Islet precursor cell (in vitro differentiated cells): ENCODE measurements at regions not wholly inside any gene's neighbourhood (a gene's known extent, or its start where the extent isn't known, plus 50 kb on each side); places are given as distances from the start of the nearest gene placed in this dataset.
"Not testable (repeated sequence)": the region's sequence is repeated elsewhere in the genome, so short reads cannot be mapped to it uniquely, and the experiment has no call there.

ENCODE experiments used
- DNase-seq: peaks from one replicate; pipeline ENCODE4 v3.0.0-alpha.2; 2018

DNA sequence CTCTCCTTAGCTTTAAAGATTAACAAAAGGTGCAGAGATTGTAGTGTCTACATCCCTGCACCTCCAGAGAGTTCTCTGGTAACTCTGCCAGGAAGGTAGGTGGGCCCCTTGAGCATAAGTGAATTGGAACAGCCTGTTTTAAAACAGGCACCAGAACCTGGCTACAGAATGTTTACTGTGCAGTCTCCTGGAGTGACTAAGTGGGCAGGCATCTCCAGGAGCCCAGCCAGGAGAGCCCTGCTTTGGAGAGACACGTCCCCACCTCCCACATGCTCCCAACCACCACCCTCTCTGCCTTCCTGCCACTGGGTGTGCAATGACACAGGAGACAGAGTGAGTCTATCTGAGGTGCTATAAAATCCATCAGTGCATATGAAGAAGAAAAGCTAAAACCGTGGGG is 110.3 kb upstream of the EYA4 start:
- DNase-seq, result peak; percentile 96

DNA sequence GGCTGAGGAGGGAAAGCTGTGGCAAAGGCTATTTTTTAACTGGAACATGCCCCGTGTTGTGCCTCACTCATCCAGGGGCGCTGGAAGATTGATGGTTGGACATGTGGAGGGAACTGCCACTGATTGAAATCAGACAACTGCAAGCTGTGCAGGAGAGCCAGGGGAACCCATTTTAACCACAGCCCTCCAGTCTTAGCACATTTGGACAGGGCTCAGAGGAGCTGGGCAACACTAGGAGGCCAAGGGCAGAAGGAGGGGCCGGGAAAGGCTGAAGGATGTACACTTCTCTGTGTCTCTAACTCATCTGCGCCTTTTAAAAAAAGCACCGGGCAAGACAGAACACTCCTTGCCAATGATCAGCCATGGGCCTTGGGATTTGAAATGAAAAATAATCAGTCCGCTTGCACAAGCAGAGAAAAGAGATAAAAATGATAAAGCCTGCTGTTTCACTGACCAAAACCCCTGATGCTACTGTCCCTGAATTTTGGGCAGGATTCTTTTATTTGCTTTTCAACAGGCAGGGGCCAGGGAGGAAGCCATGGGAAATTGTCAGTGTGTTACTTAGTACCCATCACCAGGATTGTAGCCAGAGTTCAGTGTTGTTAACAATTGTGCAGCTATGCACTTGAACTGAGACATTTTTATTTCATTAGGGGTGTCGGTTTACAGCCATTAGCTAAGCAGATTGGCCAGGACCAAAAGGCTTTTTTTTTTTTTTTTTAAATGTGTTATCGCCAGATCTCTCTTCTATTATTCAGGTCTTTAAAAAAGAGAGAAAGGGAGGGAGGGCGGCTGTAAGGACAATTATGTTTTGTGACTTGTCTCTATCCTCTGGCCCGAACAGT is 109.3 kb upstream of the EYA4 start:
- peak; percentile 63 for DNase-seq

DNA sequence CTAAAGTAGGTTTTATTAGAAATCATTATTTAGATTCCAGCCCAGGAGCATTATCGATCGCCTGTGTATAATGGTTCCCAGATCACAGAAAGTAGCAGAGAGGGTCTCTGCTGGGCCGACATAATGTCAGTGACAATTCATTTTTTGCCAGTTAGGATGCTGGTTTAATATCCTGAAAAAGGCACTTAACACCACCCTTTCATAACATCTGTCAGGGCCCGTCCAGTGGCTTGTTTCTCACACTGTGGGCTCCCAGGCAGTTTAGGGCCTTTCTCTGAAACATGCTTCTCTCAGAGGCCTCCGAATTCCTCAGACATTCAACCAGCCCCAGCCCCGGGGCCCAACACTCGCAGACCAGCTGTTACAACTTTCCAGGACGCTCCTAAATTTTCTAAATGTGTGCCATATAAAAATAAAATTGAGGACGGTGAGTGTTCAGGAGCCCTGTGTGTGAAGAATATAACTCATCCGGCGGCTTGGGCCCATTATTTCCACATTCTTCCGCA is 108.6 kb upstream of the EYA4 start:
- peak; percentile 77 for DNase-seq

DNA sequence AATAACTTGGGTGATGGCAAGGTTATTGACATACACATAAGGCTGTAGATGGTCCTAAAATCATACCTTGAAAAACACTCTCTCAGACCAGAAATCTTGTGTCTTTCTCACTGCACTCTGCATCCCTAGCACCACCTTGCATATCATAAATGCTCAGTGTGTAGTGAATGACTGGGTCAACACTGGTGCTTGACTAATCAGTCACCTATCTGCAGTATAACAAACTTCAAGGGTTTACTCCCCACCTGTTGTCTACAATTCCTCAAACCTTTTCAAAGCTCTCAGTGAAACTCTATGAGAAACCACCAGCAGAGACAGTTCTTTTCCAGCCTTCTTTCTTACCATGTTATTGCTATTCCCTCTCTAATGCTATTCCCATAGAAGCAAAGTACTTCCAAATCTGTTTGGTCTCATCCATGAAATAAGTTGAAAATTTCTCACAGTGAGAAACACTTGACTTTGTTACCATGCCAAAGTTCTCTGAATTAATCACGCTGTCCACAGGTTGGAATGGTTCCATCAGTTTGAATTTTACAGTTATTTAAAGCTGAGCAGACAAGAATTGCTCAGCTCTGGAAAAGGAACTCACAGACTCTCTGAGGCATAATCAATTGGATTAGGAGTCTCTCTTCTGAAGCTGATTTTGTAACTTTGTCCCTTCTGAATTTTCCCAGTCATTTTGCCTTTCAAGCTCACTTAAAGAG is 104.8 kb upstream of the EYA4 start:
- no peak for DNase-seq

DNA sequence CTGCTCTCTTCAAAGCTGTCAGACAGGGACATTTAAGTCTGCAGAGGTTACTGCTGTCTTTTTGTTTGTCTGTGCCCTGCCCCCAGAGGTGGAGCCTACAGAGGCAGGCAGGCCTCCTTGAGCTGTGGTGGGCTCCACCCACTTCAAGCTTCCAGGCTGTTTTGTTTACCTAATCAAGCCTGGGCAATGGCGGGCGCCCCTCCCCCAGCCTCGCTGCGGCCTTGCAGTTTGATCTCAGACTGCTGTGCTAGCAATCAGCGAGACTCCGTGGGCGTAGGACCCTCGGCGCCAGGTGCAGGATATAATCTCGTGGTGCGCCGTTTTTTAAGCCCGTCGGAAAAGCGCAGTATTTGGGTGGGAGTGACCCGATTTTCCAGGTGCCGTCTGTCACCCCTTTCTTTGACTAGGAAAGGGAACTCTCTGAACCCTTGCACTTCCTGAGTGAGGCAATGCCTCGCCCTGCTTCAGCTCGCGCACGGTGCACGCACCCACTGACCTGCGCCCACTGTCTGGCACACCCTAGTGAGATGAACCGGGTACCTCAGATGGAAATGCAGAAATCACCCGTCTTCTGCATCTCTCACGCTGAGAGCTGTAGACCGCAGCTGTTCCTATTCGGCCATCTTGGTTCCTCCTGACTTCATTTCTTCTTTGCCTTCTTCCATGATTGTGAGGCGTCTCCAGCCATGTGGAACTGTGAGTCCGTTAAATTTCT is 93.5 kb upstream of the EYA4 start:
- not testable (repeated sequence) for DNase-seq

DNA sequence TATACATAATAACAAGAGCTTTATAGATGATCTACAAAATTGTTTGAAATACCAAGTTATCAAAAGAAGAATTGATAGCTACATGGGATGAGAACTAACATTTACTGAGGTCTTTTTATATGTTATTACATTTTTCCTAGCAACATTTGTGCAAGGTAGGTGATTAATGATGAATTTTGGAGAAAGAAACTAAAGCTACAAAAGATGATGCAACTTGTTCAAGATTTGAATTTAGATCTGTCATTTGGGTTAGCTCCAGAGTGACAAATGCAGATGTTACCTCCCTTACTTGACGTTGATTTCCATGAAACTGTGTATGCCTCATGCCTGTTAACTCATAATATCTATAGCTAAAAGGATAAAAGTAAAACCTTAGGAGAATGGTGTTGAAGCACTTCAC is 84.5 kb upstream of the EYA4 start:
- no peak for DNase-seq

DNA sequence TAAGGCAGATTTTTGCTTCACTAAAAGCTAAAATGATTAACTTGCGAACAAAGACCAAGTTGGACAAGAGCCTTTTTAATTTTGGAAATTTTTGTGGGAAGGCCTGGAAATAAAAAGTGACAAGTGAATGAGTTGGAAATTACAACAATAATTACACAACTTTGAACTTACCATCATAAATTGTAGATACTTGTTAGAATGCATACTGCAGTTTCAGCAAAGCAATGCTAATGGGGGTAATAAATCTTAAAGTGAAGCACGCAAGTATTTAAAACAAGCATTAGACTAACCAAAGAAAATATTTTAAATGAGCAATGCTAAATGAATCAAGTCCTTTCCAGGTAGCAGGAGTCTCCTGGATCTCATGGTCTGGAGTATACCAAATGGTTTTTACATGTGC is 83.2 kb upstream of the EYA4 start:
- no peak for DNase-seq

DNA sequence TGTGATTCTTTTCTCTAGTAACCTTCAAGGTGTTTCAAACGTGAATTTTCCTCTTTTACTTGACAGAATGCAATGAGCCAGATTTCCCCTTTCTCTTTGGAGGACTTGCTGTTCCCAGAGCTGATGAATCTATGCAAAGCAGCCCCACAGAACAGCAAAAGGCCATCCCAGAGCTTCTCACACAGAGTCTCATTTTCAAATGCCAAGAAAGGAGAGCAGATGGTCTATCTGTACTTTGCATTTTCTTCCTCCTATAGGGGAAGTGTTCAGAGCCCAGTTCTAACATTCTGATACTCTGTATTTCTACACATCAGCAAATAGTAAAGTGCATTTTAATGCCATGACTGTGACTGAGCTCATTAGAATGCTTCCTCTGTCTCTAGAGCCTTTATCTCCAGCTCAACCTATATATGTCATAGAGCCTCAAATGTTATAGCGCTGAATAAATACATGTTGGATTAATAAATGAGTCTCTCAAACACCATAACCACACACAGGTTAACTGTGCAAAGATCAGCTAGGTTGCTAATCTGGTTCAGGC is 81.8 kb upstream of the EYA4 start:
- no peak for DNase-seq

DNA sequence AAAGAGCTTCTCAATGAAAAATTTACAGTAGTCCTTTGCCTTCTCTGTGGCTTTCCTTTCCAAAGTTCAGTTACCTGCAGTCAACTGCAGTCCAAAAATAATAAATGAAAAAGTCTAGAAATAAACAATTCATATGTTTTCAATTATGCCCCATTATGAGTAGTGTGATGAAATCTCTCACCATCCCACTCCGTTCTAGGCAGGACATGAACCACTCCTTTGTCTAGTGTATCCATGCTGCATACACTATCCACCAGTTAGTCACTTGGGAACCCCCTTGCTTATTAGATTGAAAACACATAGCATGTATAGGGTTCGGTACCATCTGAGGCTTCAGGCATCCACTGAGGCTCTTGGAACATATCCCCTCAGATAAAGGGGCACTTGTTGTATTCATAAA is 80.6 kb upstream of the EYA4 start:
- DNase-seq, result no peak

DNA sequence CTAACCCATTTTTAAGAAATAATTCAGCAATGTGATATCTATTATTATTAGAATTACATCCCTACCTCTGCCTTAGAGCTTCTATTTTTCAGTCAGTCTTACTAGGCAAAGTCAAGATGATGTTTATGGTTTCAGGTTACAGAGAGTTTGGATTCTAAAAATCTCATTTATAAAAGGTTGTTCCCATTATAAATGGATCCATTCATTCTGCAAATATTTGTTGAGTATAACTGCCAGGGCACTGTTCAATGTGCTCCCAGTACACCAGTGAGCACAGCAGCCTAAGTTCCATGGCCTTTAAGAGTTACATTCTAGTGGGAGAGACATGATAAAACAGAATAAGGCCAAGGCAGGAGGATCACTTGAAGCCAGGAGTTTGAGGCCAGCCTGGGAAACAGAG is 75.9 kb upstream of the EYA4 start:
- no peak for DNase-seq

DNA sequence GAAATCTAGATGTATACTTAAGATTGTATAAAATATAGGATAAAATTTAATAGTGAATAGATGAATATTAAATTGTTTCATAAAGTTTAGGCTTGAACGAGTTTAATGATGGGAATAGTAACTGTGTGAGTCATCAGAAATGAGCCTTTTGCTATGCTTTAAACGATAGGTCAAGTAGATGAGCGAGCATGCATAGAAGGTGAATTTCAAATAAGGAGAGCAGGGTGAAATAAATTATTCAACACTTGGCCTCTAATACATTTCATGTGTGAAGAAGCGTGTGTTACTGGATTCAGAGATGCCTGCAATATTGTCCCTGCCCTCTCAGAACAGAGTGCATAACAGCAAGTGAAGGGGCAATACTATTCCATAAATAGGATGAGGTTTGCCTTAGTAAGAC is 74.4 kb upstream of the EYA4 start:
- no peak for DNase-seq

DNA sequence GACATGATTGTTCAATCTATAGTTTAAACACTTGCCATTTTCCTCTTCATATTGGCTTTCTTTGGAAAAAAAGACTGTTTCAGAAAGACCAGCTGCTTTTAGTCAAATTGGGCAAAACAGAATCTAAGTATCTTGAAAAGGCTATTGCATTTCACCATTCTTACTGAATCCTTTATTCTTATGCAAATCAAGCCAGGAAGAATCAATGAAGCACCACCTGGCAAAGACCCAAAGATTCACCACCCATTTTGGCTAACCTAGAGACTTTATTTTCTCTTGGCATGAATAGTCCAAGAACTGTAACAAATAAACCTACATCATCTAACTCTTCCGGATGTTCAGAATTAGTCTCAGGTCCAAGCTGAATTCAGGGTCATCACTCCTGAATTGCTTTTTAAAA is 71.3 kb upstream of the EYA4 start:
- DNase-seq, result no peak

DNA sequence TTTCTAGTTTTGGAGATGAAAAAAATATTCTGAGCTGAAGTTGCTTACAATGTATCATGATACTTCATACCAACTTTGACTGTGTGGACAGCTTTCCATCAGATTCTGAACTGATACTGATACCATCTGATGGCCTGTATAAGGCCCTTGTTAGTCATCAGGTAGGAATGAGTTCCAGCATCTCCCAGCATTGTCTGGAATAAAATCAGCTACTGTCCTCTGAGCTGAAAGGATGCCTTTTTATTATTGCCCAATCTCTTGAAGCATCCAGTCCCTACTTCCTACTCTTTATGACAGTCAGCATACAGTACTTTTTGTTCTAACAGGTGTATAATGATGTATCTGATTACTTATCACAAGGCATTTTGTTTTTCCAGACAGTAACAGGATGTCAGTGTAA is 70.6 kb upstream of the EYA4 start:
- DNase-seq, result peak; percentile 73

DNA sequence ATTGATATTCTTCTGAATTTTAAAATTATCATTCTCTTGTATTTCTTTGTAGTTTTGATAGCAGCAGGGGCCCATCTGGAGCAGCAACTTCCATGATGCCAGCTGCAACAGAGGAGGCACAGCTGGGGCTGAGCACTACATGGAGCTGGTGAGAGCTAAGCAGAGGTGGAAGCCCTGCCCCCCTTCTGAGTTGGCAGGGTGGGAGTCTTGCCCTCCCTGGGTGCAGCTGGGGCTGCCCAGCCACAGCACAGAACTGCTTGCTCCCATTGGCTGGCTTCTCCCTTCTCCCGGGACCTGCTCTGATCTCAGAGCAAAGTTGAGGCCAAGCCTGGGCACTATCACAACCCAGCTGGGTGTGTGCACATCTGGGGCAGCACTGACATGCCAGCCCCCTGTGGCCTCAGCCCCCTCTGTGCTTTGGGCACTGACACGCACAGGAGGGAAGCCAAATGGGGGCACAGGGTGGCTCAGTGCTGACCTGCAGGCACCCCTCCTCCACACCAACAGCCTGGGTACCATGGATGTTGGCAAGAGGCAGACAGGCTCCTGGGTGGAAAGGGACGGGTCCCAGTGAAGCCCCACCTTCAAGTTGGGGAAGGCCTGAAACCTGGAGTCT is 69.1 kb upstream of the EYA4 start:
- DNase-seq, result no peak

DNA sequence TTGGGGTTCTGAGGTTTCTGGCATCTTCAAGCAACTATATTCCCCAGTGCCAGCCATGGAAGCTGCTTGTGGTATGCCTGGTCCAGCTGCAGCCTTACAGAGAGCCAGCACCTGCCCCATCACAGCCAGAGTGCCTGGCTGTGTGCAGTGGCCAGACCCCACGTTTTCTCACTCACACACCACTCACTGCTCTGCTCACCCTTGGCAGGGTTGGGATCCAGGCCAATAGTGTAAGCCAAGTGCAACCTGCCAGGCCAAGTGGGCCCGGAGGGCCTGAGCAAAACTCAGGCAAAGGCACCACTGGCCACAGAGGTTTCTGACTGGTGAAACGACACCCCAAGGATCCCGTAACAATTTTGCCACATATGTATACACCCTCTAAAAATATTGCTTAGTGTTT is 67.9 kb upstream of the EYA4 start:
- no peak for DNase-seq

DNA sequence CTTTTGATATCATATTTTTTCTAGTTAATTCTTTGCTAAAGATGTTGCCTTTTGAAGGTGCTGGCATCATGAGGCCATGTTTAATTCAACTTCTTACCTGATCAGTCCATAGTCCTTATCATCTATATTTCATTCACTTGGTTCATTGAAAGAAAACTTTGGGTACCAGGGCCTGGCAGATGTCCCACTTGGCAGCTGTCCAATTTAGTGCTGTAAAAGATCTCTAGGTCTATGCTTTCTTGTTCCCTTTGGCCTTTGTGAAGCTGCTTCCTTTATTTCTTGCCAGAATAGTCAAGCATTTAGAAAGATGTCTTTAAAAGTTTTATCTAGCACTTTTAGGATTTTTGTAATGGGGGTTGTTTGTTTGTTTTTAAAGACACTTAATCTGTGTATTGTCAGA is 61.7 kb upstream of the EYA4 start:
- no peak for DNase-seq

DNA sequence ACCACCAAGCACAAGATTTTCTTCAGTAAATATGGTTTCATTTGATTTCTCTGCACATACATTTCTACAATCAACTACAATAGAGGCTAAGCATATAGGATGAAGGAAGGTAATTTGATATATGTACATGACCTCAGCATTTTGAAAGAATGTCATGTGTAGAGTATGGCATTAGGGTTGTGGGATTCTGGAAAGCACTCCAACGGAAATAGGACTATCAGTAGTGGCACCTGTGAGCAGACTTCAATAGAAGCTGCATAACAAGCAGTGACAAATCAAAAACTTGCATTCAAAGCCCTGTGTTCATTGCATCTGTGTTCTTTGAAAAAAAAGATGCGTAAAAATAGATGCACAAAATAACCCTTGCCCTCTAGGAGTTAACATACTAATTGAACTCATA is 57.5 kb upstream of the EYA4 start:
- DNase-seq, result no peak

DNA sequence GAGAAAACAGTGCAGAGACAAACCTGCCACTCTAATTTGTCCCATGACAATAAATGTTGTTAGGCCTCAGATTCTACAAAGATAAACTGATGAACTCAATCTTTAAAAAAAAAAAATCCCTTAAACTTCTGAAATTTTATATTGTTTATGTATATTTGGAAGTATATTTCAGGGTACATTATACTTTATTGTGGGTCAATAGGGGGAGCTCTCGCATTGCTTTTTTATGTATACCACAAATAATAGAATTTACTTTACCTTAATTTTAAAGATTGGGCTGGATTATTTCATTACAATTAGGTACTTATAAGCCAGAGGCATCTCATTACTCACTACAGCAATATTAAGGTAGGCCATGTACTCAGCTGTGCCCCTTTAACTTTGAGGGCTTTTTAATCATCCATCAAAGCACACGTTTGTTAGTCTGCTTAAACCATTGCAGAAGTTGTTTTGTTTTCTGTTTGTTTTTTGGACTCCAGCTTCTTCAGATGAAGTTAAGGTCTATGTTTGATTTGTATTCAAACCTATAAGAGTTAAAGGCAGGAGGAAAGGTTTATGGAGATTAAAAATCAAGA is 56.3 kb upstream of the EYA4 start:
- no peak for DNase-seq

DNA sequence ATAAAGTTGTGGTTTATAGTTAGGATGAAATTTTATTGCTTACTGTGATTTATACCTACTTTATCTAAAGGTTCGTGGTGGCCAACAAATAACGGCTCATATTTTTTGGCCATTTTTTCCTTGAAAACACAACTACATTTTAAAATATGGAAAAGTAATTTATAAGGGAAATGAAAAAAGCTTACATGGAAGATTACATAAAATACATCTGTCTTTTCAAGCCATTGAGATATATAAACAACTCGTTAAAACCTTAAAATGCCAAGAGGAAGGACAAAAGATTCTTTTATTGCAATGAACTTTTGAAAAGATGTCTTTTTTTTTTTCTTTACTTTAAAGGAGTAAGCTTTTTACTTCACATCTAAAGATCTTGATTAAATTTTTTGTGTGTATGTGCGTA is 55.4 kb upstream of the EYA4 start:
- no peak for DNase-seq

DNA sequence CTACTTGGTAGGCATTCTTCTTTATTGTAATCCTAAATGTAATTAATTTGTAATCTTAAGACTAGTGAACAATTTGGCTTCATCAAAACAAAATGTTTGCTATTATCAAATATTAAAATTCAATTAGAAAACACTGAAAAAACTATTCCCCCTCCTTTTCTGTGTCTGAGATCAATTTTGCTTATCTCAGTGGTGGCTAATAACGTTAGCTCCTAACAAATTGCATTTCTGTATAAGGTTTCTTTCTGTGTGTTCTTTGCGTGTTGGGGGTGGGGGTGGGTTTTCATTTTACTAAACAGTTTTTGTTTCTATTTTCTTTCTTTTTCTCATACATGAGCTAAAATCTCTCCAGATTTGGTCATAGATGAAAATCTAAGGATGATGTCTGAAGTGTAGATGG is 54.0 kb upstream of the EYA4 start:
- no peak for DNase-seq

DNA sequence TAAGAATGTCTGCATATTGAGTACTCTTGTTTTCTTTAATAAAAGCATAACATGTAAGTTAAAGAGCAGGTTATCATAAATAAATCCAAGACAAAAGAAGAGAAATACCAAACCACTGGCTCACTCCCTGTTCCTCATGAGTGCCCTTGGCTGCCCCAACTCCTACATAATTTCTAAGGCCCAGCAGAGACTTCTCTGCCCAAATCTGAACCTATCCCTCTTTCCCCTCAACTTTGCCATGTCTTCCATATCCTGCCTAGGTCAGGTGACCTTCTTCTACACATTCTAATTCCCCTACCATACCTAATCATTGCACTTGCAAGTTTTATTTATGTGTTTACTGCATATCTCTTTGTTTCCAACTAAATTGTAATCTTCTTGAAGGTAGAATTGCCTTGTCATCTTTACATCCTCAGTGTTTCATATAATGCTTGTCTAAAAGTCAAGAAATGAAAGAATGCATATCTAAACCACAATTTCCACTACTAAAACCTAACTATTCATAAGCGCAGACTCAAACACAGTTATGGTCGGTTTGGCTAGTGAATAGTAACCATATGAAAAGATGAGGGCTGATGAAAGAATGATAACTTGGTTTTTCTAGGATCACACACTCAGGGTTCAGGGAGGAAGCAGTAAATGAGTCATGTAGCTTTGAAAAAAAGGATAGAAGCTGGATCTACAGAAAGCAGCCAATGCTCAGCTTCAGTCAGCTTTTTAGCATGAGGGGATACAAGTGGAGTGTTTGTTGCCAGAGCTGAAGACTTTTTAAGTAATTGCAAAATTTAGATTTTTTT is 53.3 kb upstream of the EYA4 start:
- DNase-seq, result no peak

DNA sequence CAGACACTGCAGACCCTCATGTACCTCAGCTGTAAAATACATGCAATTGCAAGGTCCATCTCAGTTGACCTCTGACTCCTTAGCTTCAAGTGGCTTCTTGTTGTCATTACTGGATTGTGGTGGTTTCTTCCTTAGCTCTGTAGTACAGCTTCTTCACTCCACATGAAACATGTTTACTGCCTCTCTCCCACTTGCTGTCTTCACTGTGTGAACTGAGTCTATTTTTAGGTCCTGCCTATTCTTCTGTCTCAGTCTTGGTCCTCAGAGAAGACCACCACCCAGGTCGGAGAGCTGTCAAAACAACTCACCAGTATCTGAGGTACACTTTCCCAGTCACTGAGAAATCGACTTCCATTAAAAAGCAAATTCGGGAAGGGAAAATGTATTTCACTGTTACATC is 50.2 kb upstream of the EYA4 start:
- no peak for DNase-seq
